Caco-2 (cell line): ENCODE measurements at regions not wholly inside any gene's neighbourhood (a gene's known extent, or its start where the extent isn't known, plus 50 kb on each side); places are given as distances from the start of the nearest gene placed in this dataset.

Experiments
- BruUV-seq: library from RNA; stranded (reverse); fragments of 400-500 nt; replicated peaks from 2 replicates; lab custom pipeline; 2021; lab: Mats Ljungman, UMichigan
- CTCF ChIA-PET: fragments of 300-600 bp; sonication (Branson Sonifier 250); formaldehyde crosslinking; loops from one replicate; lab custom pipeline; 2022; ENCODE audit warnings: antibody characterized with exemption; lab: Charles Lee
- POLR2A ChIA-PET: fragments of 300-600 bp; sonication (Branson Sonifier 250); formaldehyde crosslinking; loops from one replicate; lab custom pipeline; 2022; ENCODE audit warnings: antibody characterized with exemption; lab: Charles Lee
- DNase-seq, 2 experiments: peaks; one replicate each; pipeline versions ENCODE4 v3.0.0 to v3.0.0-alpha.2; 2020 to 2022
- H3K27me3 ChIP-seq: replicated peaks from 2 replicates; pipeline ENCODE4 v1.6.0; 2011; ENCODE audit warnings: low read length; ENCODE audit not compliant: control insufficient read depth, insufficient read depth
- H3K36me3 ChIP-seq: 2 replicates; pipeline ENCODE4 v1.5.1; 2011; ENCODE audit warnings: low read length; ENCODE audit not compliant: control insufficient read depth, insufficient read depth
- H3K4me1 ChIP-seq: fragments of 250-450 bp; sonication (Bioruptor Pico); 2 replicates; pipeline ENCODE4 v1.5.1; 2020; ENCODE audit warnings: mild to moderate bottlenecking
- H3K4me3 ChIP-seq: 2 replicates; pipeline ENCODE4 v1.5.1; 2011; ENCODE audit warnings: low read depth, mild to moderate bottlenecking, control low read depth, low read length
- H3K9me3 ChIP-seq: fragments of 250-450 bp; sonication (Bioruptor Pico); 2 replicates; pipeline ENCODE4 v1.5.1; 2020; ENCODE audit warnings: mild to moderate bottlenecking, moderate library complexity
- H3K27ac Mint-ChIP-seq: one replicate; pipeline ENCODE4 v1.8.0; 2022; ENCODE audit warnings: mixed read lengths; ENCODE audit not compliant: unreplicated experiment
- H3K27me3 Mint-ChIP-seq: one replicate; pipeline ENCODE4 v1.8.0; 2022; ENCODE audit warnings: mixed read lengths; ENCODE audit not compliant: insufficient read depth, unreplicated experiment
- H3K36me3 Mint-ChIP-seq: one replicate; pipeline ENCODE4 v1.8.0; 2022; ENCODE audit warnings: mild to moderate bottlenecking, mixed read lengths; ENCODE audit not compliant: insufficient read depth, unreplicated experiment
- H3K4me1 Mint-ChIP-seq: one replicate; pipeline ENCODE4 v1.8.0; 2022; ENCODE audit warnings: low read depth, mixed read lengths; ENCODE audit not compliant: unreplicated experiment
- H3K4me3 Mint-ChIP-seq: one replicate; pipeline ENCODE4 v1.8.0; 2022; ENCODE audit warnings: mild to moderate bottlenecking, moderate library complexity, mixed read lengths; ENCODE audit not compliant: unreplicated experiment
- H3K9me3 Mint-ChIP-seq: one replicate; pipeline ENCODE4 v1.8.0; 2022; ENCODE audit warnings: mixed read lengths; ENCODE audit not compliant: unreplicated experiment
- CTCF ChIP-seq, 2 experiments: fragments of 200-600 bp in 1 of 2; IDR thresholded peaks; 1 replicate in 1 of 2; 2 replicates in 1 of 2; pipeline versions ENCODE4 v1.5.1 to v1.8.0; 2011 to 2022; ENCODE audit warnings: antibody characterized with exemption in 1 of 2, control low read depth in 1 of 2, inconsistent platforms in 1 of 2, low read depth in 1 of 2, low read length in 1 of 2, mild to moderate bottlenecking in 1 of 2, moderate library complexity in 1 of 2; ENCODE audit not compliant: insufficient read depth in 1 of 2, severe bottlenecking in 1 of 2, unreplicated experiment in 1 of 2
- intact Hi-C: fragments of 100-400 bp; cut with micrococcal nuclease; formaldehyde crosslinking; loops from one replicate; pipeline ENCODE4 v1.10.0; 2022; ENCODE audit not compliant: unreplicated experiment

GRCh38 chr1:97004743-97005142, 283.2 kb downstream of the PTBP2 start:
- Mint-ChIP-seq H3K36me3 (no peaks in the 10 kb centered on the region), H3K4me3 (no peak overlapping the region), H3K4me1 (no peaks in the 10 kb centered on the region), H3K27me3 (no peaks in the 10 kb centered on the region), H3K9me3 (no peaks in the 10 kb centered on the region), H3K27ac (no peak overlapping the region)
- Histone ChIP-seq H3K4me1 (no peaks in the 10 kb centered on the region), H3K4me3 (no peak overlapping the region), H3K9me3 (no peaks in the 10 kb centered on the region), H3K27me3 (no peaks in the 10 kb centered on the region), H3K36me3 (no peaks in the 10 kb centered on the region)
- intact Hi-C loops, result no loop called here
- CTCF ChIA-PET, result no interaction called here
- POLR2A ChIA-PET, result no interaction called here
- no peak for DNase-seq
- BruUV-seq, result no TSS peak
- TF ChIP-seq CTCF (IDR thresholded peaks at IDR 0.05; ENCODE audit: insufficient read depth in 1 of 2, low read depth in 1 of 2, low read length in 1 of 2, severe bottlenecking in 1 of 2, unreplicated experiment in 1 of 2), result no peak

DNA sequence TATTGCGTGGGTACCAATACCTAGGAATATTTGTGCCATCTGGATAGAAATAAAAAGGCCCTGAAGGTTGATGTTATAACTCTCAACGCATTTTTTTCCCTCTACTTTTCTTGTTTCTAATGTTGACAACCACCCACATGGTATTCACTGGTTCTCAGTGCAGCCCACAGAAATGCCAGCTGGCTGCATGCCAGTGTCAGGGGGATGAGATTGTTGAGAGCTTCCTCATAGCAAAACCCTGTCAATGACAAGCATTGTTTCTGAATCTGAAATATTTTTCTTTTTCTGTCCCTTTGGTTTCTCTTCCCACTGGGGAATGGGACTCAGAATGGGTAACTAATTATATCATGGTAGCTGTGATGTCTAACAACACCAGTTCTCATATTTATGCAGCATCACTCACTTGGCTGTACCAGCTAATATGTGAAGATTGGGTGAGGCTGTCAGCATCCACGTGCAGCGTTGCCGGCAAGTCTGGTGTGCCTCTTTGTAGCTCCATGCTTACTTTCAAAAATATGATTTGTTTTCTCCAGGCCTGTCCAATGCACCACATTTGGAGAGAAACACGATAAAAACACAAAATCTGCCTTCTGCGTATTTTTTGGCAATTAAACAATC, 284.6 kb downstream of the PTBP2 start:
- Mint-ChIP-seq H3K36me3 (no peaks in the 10 kb centered on the region), H3K4me3 (no peak overlapping the region), H3K27me3 (no peaks in the 10 kb centered on the region), H3K9me3 (no peaks in the 10 kb centered on the region), H3K27ac (no peak overlapping the region), H3K4me1 (no peaks in the 10 kb centered on the region)
- no TSS peak for BruUV-seq
- H3K36me3 ChIP-seq, result no peaks in the 10 kb centered on the region
- H3K4me3 ChIP-seq, result no peak overlapping the region
- POLR2A ChIA-PET, result no interaction called here
- DNase-seq, result no peak
- intact Hi-C loops, result no loop called here
- H3K9me3 ChIP-seq, result no peaks in the 10 kb centered on the region
- CTCF ChIA-PET, result no interaction called here
- TF ChIP-seq CTCF (IDR thresholded peaks at IDR 0.05; ENCODE audit: insufficient read depth in 1 of 2, low read depth in 1 of 2, low read length in 1 of 2, severe bottlenecking in 1 of 2, unreplicated experiment in 1 of 2), result no peak
- H3K4me1 ChIP-seq, result no peaks in the 10 kb centered on the region
- H3K27me3 ChIP-seq, result no peaks in the 10 kb centered on the region

GRCh38 chr1:97007840-97008604, 286.4 kb downstream of the PTBP2 start:
- H3K27me3 ChIP-seq, result no peaks in the 10 kb centered on the region
- TF ChIP-seq CTCF (IDR thresholded peaks at IDR 0.05; ENCODE audit: insufficient read depth in 1 of 2, low read depth in 1 of 2, low read length in 1 of 2, severe bottlenecking in 1 of 2, unreplicated experiment in 1 of 2), result no peak
- no TSS peak for BruUV-seq
- ChIA-PET CTCF (no interaction called here), POLR2A (no interaction called here)
- no peaks in the 10 kb centered on the region for H3K9me3 Mint-ChIP-seq
- H3K9me3 ChIP-seq, result no peaks in the 10 kb centered on the region
- no peak overlapping the region for H3K4me3 ChIP-seq
- no peaks in the 10 kb centered on the region for H3K36me3 ChIP-seq
- no peak for DNase-seq
- H3K36me3 Mint-ChIP-seq, result no peaks in the 10 kb centered on the region
- H3K4me1 ChIP-seq, result no peaks in the 10 kb centered on the region
- no peaks in the 10 kb centered on the region for H3K27me3 Mint-ChIP-seq
- H3K4me3 Mint-ChIP-seq, result no peak overlapping the region
- H3K4me1 Mint-ChIP-seq, result no peaks in the 10 kb centered on the region
- no peak overlapping the region for H3K27ac Mint-ChIP-seq
- intact Hi-C loops, result no loop called here
